Heart right ventricle (tissue), 16 donors: ENCODE measurements at regions not wholly inside any gene's neighbourhood (a gene's known extent, or its start where the extent isn't known, plus 50 kb on each side); places are given as distances from the start of the nearest gene placed in this dataset.
"Not testable (repeated sequence)": the region's sequence is repeated elsewhere in the genome, so short reads cannot be mapped to it uniquely, and the experiment has no call there.

ENCODE experiments used
- ATAC-seq, 8 donors: fragments of 200-7000 bp; cut with Tn5 transposase; one replicate each; pipeline ENCODE4 v1.9.1; 2020; ENCODE audit warnings: mild to moderate bottlenecking in 8 of 8, moderate library complexity in 8 of 8, moderate number of reproducible peaks in 1 of 8
- DNase-seq, 2 donors: peaks; one replicate each; pipeline ENCODE4 v3.0.0-alpha.2; 2020
- H3K27ac ChIP-seq, 10 donors: fragments of 200-600 bp; sonication (generic) in 2 of 10; one replicate each; pipeline versions ENCODE4 v1.5.0 to v1.8.0; 2020 to 2022; ENCODE audit warnings: mild to moderate bottlenecking in 3 of 10
- H3K27me3 ChIP-seq, 7 donors: fragments of 200-600 bp; one replicate each; pipeline ENCODE4 v1.8.0; 2021 to 2022; ENCODE audit warnings: mild to moderate bottlenecking in 2 of 7
- H3K36me3 ChIP-seq, 9 donors: fragments of 200-600 bp; sonication (generic) in 1 of 9; one replicate each; pipeline versions ENCODE4 v1.5.0 to v1.8.0; 2020 to 2022; ENCODE audit warnings: mild to moderate bottlenecking in 2 of 9
- H3K4me1 ChIP-seq, 9 donors: fragments of 200-600 bp; sonication (generic) in 1 of 9; one replicate each; pipeline versions ENCODE4 v1.5.0 to v1.8.0; 2020 to 2022; ENCODE audit warnings: mild to moderate bottlenecking in 4 of 9
- H3K4me3 ChIP-seq, 10 donors: fragments of 200-600 bp; sonication (generic) in 2 of 10; one replicate each; pipeline versions ENCODE4 v1.5.0 to v1.8.0; 2020 to 2022; ENCODE audit warnings: mild to moderate bottlenecking in 7 of 10, moderate library complexity in 2 of 10
- H3K9me3 ChIP-seq, 11 donors: fragments of 200-600 bp in 10 of 11; sonication (generic) in 2 of 11; one replicate each; pipeline versions ENCODE4 v1.5.0 to v1.8.0; 2013 to 2022; ENCODE audit warnings: mild to moderate bottlenecking in 2 of 11, control low read depth in 1 of 11, moderate library complexity in 1 of 11
- WGBS, 2 donors: extraction: QIAGEN DNeasy Blood & Tissue Kit; methylation state at CpG; one replicate each; pipeline ENCODE4 v1.1.7; 2013; ENCODE audit warnings: inconsistent platforms in 1 of 2; 5-methylcytosine and 5-hydroxymethylcytosine counted together
- intact Hi-C, 10 donors: fragments of 100-400 bp; cut with DNase I; formaldehyde crosslinking; loops; one replicate each; pipeline versions ENCODE4 v1.11.1 to v1.14.2; 2022
- TF ChIP-seq, protein P1 (sequence below), 9 donors: fragments of 200-600 bp; sonication (generic) in 2 of 9; IDR thresholded peaks; one replicate each; pipeline versions ENCODE4 v1.5.0 to v1.8.0; 2021 to 2022; ENCODE audit warnings: antibody characterized with exemption in 9 of 9, mild to moderate bottlenecking in 5 of 9, moderate library complexity in 1 of 9
- donor health status: Arrhythmogenic right ventricular cardiomyopathy.
- donor health status: ischemic (EF 13 %, LVEDD 7.1; RV severe dilation, severe dysfunction).
- donor health status: healthy with polysubstance abuse.
- donor health status: DM: no; HTN: yes; CAD: no.
- donor health status: DM: no; HTN: no; CAD: no.
- donor health status: ischemic (EF 25% LVEDD 6.9; RV normal size, moderate dysfunction).
- donor health status: ischemic (EF 25% LVEDD 5.7; RV mildly dilated, moderate dysfunction).
- donor health status: healthy.
- donor health status: DM: yes; HTN: yes; CAD: no.
- donor health status: Ischemic cardiomyopathy.
- donor health status: ischemic (EF 35%, LVEDD 5.7; RV mildly dilated, moderate dysfunction).
- donor health status: nonischemic (EF 11% LVEDD 7.7; RV severe dilation, severe dysfunction).
- donor health status: DM: yes; HTN: yes; CAD: no.
- donor health status: PGD.
- donor health status: ischemic (EF 29% LVEDD 5.4; RV normal size, mild dysfunction).
- donor health status: nonischemic (EF 23%, LVEDD 6.1; RV moderate dilation, normal function).

DNA sequence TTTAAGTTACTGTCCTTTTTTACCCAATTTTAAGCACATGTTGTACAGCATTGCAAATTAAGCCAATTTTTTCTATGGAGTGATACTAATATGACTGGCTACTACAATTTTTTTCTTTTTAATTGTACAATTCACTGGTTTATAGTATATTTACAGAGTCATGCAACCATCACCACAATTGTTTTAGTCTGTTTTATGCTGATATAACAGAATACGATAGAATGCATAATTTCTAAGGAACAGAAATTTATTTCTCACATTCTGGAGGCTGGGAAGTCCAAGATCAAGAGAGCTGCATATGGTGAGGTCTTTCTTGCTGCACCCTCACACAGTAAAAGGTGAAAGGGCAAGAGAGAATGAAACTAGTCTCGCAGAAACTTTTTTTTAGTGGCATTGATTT, 125.3 kb downstream of the GLUD2 start:
- WGBS, 2 donors, result 90 to 95% methylated on average over 2 of the region's 2 CpGs
- Histone ChIP-seq H3K9me3 (peaks cover 0 to 10% (median 0%) of the 10 kb centered on the region in 11 donors), H3K4me3 (no peak overlapping the region), H3K36me3 (no peaks in the 10 kb centered on the region), H3K27me3 (no peaks in the 10 kb centered on the region), H3K27ac (no peak overlapping the region), H3K4me1 (no peaks in the 10 kb centered on the region)
- TF ChIP-seq, protein P1, sequence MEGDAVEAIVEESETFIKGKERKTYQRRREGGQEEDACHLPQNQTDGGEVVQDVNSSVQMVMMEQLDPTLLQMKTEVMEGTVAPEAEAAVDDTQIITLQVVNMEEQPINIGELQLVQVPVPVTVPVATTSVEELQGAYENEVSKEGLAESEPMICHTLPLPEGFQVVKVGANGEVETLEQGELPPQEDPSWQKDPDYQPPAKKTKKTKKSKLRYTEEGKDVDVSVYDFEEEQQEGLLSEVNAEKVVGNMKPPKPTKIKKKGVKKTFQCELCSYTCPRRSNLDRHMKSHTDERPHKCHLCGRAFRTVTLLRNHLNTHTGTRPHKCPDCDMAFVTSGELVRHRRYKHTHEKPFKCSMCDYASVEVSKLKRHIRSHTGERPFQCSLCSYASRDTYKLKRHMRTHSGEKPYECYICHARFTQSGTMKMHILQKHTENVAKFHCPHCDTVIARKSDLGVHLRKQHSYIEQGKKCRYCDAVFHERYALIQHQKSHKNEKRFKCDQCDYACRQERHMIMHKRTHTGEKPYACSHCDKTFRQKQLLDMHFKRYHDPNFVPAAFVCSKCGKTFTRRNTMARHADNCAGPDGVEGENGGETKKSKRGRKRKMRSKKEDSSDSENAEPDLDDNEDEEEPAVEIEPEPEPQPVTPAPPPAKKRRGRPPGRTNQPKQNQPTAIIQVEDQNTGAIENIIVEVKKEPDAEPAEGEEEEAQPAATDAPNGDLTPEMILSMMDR (IDR thresholded peaks at IDR 0.05), result no peak
- intact Hi-C loops, result no loop called here
- no peak for ATAC-seq
- no peak for DNase-seq

DNA sequence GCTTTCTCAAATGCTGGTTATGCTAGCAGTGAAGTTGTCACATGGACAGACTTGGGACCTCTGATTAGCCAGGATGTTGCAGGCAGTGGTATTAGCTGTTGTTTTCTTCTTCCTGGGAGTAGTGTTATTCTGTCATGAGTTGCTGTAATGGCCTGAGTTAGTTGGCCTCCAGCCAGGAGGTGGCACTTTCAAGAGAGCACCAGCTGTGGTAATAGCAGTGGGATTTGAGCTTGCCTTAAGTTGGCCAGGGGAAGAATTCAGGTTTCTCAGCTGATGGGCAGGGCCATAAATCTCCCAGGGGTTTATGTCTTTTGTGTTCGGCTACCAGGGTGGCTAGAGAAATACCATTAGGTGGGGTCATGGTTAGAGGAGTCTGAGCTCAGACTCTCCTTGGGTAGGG, 132.6 kb downstream of the GLUD2 start:
- WGBS, 2 donors, result 82 to 83% methylated on average over 1 of the region's 1 CpG
- ATAC-seq, result no peak
- DNase-seq, result no peak
- Histone ChIP-seq H3K36me3 (no peaks in the 10 kb centered on the region), H3K4me3 (no peak overlapping the region), H3K9me3 (peaks cover 0 to 10% (median 0%) of the 10 kb centered on the region in 11 donors), H3K4me1 (no peaks in the 10 kb centered on the region), H3K27me3 (no peaks in the 10 kb centered on the region), H3K27ac (no peak overlapping the region)
- intact Hi-C loops, result no loop called here
- TF ChIP-seq, protein P1 (IDR thresholded peaks at IDR 0.05), result no peak

DNA sequence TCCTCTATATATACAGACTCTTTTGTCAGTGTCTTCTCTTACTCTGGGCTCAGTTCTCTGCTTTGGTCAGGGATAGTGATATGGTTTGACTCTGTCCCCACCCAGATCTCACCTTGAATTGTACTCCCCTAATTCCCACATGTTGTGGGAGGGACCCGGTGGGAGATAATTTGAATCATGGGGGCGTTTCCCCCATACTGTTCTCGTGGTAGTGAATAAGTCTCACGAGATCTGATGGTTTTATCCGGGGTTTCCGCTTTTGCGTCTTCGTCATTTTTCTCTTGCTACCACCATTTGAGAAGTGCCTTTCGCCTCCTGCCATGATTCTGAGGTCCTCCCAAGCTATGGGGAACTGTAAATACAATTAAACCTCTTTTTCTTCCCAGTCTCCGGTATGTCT, 144.4 kb downstream of the GLUD2 start:
- 87 to 92% methylated on average over 10 of the region's 10 CpGs for WGBS, 2 donors
- H3K27me3 ChIP-seq, result no peaks in the 10 kb centered on the region
- no peaks in the 10 kb centered on the region for H3K4me1 ChIP-seq
- H3K36me3 ChIP-seq, result no peaks in the 10 kb centered on the region
- no peak for ATAC-seq
- H3K4me3 ChIP-seq, result no peak overlapping the region
- no peak for DNase-seq
- H3K9me3 ChIP-seq, result no peaks in the 10 kb centered on the region
- intact Hi-C loops, result no loop called here
- TF ChIP-seq, protein P1 (IDR thresholded peaks at IDR 0.05), result no peak
- no peak overlapping the region for H3K27ac ChIP-seq

DNA sequence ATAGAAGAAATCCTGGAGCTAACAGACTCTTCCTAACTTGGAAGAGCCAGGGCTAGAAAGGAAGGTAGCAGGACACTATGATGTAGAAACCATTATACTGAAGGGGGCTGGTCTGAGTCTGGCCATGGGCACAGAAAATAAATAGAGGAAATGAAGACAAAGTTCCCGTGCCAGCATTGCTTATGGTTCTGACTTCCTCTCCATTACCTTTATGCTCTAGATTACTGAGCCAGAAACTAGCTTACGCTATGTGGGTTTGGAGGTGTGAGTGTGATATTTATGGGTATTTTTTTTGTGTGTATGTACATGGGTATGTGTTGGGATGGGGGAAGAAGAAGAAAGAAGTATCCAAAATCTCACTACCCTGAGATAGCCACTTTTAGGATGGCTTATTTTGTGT, 148.3 kb downstream of the GLUD2 start:
- TF ChIP-seq, protein P1 (IDR thresholded peaks at IDR 0.05), result no peak
- no peak overlapping the region for H3K27ac ChIP-seq
- no peak for DNase-seq
- H3K36me3 ChIP-seq, result no peaks in the 10 kb centered on the region
- ATAC-seq, result no peak
- no peak overlapping the region for H3K4me3 ChIP-seq
- no peaks in the 10 kb centered on the region for H3K4me1 ChIP-seq
- no peaks in the 10 kb centered on the region for H3K9me3 ChIP-seq
- intact Hi-C loops, result loop anchor here in 1 of 10 donors (5.0 kb wide), 1 partner anchor 1057 kb away; no protein-coding TSS in a partner anchor
- H3K27me3 ChIP-seq, result no peaks in the 10 kb centered on the region
- 86 to 92% methylated on average over 2 of the region's 2 CpGs for WGBS, 2 donors

DNA sequence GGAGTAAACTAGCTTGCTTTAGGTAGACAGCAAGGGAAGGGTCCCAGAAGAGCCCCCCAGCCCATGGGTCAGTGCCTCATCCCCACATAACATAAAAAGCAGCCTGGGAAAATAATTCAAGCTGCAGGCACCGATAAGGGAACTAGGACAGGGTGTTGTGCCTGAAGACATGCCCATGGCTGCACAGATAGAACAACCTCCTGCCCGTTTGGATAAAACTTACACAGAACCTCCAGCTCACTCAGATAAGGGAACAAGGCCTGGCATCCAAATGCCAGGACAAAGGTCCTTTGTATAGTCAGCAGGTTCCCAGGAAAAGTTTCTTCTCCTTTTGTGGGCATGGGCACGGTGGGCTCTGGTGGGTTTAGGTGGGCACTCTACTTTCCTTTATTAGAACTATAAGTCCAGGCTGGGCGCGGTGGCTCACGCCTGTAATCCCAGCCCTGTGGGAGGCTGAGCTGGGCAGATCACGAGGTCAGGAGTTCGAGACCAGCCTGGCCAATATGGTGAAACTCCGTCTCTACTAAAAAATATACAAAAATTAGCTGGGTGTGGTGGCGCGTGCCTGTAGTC, 149.5 kb downstream of the GLUD2 start:
- not testable (repeated sequence) for ATAC-seq, DNase-seq, H3K27ac ChIP-seq, H3K4me1 ChIP-seq, H3K27me3 ChIP-seq, H3K36me3 ChIP-seq, H3K9me3 ChIP-seq
- intact Hi-C loops, result loop anchor here in 1 of 10 donors (5.0 kb wide), 1 partner anchor 1055 kb away; no protein-coding TSS in a partner anchor
- H3K4me3 ChIP-seq, result peak overlapping the region in 5 of 10 donors; percentile 16 to 32 (median 24)
- WGBS, 2 donors, result 87 to 88% methylated on average over 6 to 11 of the region's 11 CpGs
